CD1c-positive myeloid dendritic cell (primary cell): ENCODE measurements at regions not wholly inside any gene's neighbourhood (a gene's known extent, or its start where the extent isn't known, plus 50 kb on each side); places are given as distances from the start of the nearest gene placed in this dataset.
"Not testable (repeated sequence)": the region's sequence is repeated elsewhere in the genome, so short reads cannot be mapped to it uniquely, and the experiment has no call there.

ENCODE experiments used
- DNase-seq: peaks from one replicate; pipeline ENCODE4 v3.0.0-alpha.2; 2016; ENCODE audit errors: extremely low spot score

- no peak for DNase-seq
Observed at GRCh38 chr5:94102849-94103248, 361.4 kb upstream of the POU5F2 start.

DNA sequence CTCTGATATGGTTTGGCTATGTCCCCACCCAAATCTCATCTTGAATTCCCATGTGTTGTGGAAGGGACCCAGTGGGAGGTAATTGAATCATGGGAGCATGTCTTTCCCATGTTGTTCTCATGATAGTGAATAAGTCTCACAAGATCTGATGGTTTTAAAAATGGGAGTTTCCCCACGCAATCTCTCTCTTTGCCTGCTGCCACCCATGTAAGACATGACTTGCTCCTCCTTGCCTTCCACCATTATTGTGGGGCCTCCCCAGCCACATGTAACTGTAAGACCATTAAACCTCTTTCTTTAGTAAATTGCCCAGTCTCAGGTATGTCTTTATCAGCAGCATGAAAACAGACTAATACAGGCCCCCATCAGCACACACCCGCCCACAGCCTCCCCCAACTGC lies 356.0 kb upstream of the POU5F2 start:
- DNase-seq: not testable (repeated sequence)

DNA sequence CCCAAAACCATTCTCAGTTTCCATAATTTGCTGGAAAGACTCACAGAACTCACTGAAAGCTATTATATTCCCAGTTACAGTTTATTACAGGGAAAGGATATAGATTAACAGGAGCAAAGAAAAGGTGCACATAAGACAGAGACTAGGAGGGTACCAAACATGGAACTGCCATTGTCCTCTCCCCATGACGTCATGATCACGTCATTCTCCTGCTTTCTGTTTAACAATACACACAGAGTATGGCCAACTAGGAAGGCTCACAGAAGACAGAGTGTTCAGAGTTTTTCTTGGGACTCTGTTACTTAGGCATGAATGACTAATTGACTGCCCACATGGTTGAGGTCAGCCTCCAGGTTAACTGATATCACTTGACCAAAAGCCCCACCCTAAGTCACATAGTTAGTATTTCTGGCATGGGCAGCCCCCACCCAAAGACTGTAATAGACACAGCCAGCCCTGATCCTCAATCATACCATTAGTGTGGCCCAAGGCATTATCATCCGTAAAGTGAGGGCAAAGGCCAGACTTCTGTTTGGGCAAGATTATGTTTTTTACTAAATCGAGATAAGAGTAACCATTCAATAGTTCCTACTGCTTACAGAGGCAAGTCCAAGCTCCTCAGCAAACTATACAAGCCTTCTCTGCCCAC lies 353.5 kb upstream of the POU5F2 start:
- DNase-seq: no peak

DNA sequence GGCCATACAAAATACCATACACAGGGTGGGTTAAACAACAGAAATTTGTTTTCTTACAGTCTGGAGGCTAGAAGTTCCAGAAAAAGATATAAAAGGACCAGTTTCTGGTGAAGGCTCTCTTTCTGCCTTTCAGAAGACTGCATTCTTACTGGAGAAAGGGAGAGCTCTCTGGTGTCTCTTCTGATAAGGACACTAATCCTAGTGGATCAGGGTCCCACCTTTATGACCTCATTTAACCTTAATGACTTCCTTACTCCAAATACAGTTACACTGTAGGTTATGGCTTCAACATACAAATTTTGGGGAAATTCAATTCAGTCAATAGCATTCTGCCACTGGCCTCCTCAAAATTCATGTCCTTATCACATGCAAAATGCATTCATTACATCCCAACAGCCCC lies 351.9 kb upstream of the POU5F2 start:
- DNase-seq: no peak

GRCh38 chr5:94086635-94087034 lies 345.2 kb upstream of the POU5F2 start:
- DNase-seq: not testable (repeated sequence)

DNA sequence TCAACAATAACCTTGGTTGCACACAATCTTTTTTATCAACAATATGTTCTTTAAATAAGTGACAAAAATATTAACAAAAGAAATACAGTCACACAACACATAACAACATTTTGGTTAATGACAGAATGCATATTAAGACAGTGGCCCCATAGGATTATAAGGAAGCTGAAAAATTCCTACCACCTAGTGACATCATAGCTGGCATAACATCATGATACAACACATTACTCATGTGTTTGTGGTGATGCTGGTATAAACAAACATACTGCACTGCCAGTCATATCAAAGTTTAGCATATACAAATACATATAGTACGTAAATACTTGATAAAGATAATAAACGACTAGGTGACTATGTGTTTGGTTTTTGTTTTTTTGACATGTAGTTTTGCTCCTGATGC lies 344.8 kb upstream of the POU5F2 start:
- DNase-seq: no peak

GRCh38 chr5:94082405-94082804 lies 341.0 kb upstream of the POU5F2 start:
- DNase-seq: no peak

- no peak for DNase-seq
Observed at GRCh38 chr5:94081088-94081487, 339.7 kb upstream of the POU5F2 start.

DNA sequence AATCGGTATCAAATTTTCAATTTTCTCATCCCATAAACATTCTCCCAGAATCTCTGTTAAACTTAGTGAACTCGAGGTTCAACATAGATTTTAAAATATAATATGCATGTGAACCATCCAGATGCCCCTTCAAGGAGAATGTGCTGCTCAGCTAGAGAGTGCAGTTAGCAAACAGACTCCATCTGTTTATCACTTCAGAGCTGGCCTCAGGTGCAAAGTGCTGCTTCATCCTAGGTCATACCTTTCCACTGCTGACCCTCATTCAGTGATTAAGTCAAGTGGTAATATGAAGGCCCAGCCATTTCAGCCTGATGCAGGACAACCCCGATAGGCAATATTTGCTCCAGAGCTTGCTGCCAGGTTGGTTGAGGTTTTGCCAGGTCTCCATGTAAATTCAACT lies 339.0 kb upstream of the POU5F2 start:
- DNase-seq: no peak

GRCh38 chr5:94072116-94072515 lies 330.7 kb upstream of the POU5F2 start:
- no peak for DNase-seq

- DNase-seq: no peak
Observed at GRCh38 chr5:94066437-94067207, 325.2 kb upstream of the POU5F2 start.

- DNase-seq: no peak
Observed at GRCh38 chr5:94064025-94064424, 322.6 kb upstream of the POU5F2 start.

DNA sequence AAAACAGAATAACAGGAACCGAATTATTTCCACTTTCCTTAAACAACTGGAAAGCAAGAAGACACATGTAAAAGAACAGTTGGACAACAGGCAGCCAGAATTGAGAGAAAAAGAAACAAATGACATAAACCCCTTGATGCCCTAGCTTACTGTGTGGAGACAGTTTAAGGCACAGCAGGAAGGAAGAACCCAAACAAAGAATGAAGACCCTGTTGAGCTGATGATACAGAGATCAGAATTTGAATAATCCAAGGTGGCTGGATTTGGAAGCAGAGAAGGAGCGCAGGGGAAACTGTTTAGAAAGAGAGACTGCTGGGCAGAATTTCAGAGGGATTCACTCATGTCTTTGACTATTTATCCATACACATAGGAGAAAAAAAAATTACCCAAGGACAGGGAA lies 316.3 kb upstream of the POU5F2 start:
- DNase-seq: no peak

DNA sequence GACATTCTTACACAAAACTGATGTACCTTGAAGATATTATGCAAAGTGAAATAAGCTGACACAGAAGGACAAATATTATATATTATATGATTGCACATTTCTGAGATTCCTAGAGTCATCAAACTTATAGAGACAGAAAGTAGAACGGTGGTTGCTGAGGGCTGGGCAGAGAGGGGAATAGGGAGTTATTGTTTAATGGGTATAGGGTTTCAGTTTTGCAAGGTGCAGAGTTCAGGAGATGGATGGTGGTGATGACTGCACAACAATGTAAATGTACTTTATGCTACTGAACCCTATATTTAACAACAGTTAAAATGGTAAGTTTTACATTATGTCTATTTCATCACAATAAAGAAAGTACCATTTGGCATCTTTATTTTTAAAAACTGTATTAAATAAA lies 315.8 kb upstream of the POU5F2 start:
- no peak for DNase-seq

DNA sequence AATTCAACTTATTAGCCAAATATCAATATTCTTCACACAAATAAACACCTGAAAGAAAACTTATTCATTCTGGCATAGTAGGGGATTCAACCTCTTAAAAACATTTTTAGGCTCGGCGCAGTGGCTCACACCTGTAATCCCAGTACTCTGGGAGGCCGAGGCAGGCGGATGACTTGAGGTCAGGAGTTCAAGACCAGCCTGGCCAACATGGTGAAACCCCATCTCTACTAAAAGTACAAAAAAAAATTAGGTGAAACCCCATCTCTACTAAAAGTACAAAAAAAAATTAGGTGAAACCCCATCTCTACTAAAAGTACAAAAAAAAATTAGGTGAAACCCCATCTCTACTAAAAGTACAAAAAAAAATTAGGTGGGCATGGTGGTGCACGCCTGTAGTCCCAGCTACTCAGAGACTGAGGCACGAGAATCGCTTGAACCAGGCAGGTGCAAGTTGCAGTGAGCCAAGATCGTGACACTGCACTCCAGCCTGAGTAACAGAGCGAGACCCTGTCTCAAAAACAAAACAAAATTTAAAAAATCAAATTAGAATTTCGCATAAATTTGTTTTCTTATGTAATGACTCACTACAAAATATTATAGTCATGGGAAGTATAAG lies 308.0 kb upstream of the POU5F2 start:
- DNase-seq: not testable (repeated sequence)

DNA sequence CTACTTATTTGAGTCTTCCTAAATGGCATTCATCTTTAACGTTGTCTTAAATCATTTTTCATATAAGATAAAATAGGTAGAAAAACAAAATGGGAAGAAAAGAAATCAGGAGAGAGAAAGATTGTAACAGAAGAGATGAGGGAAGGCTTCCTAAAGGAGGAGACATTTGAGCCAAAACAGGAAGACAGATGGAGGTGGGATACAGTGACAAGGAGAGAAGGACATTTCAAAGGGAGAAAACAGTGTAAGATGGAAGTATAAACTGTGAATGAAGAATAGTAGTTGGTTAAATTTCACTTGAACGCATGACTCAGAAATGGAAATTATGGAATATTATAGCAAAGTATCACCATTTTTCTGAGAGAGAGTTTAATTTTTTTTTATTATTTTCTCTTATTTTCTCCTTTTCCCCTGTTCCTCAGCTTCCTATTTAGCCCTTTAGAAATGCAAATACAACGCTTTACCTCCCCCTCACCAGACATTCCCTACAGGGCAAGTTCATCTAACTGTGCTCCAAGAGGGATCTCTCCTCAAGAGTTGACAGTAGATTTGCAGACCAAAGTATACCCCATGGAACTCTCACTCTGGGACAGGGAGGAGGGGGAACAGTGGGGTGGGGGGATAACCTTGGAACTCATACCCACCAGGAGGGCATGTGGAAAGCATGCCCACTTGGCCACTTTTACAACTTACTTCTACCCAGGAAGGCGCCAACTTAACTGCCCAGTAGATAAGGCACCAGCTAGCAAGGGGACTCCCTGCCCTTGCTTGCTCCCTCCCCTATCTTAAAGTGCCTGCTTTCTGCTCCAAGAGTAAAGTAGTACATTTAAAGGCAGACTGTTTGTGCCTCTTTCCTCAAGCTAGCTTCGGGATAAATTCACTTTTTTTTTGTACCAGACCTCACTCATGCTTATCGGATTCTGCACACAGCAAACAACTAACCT lies 304.7 kb upstream of the POU5F2 start:
- no peak for DNase-seq

DNA sequence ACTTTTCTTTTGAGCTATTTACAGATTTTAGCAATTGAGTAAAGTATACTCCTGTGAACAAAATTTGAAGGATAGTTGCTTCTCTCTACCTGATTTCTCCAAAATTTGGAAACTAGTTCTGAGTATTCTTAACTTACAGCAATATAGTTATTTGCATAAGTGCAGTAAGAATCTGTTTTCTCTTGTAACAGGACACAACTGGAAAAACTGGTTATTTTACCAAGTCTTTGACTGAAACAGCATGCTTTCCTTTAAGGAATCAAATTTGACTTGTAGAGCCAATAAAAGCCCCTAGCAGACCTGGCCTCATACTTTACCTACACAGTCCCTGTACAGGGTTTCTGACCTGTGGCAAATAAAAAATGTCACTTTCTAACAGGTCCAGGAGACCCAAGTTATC lies 301.9 kb upstream of the POU5F2 start:
- no peak for DNase-seq

- no peak for DNase-seq
Observed at GRCh38 chr5:94040591-94041148, 299.3 kb upstream of the POU5F2 start.

DNA sequence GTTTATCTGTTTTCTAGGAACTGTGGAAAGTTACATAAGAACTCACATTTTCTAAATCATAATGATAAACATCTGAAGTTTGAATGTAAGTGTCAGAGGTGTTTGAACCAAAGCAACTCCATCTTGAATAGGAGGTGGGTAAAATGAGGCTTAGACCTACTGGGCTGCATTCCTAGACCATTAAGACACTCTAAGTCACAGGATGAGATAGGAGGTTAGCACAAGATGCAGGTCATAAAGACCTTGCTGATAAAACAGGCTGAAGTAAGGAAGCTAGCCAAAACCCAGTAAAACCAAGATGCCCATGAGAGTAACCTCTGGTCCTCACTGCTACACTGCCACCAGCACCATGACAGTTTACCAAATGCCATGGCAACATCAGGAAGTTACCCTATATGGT lies 297.7 kb upstream of the POU5F2 start:
- DNase-seq: no peak

DNA sequence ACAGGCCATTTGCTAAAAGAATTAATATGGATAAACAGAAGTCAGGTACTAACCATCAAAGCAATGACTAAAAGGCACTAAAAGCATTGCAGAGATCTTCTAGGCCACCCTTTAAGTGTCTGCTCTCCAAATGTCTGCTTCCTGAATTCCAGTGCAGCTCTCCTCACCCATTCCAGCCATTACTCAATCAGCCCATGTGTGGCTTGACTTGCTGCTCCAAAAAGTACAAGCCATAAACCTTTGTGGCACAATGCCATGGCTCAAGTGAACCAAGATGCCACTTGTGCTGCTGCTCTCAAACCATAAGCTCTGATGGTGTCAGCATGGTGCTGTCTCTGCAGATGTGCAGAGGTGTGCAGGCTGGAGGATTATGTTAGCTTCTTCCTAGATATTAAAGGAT lies 290.2 kb upstream of the POU5F2 start:
- DNase-seq: no peak

DNA sequence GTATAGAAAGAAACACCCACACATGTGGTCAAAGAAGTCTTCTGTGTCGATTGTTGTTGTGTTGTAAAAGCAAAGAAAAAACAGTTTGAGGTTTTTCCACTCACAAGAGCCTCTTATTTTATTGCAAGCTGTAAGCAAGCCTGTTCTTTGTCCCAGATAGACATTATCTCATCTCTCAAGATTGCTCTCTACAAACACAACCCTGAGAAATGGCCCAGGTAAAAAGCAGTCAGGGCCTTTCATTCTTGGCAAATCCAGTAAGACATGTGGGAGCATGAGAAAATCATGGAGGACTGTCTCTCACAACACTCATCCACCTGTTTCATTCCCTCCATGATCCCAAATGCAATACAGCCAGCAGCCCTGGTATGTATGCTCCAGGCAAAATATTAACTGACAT lies 286.6 kb upstream of the POU5F2 start:
- no peak for DNase-seq

GRCh38 chr5:94027145-94027544 lies 285.7 kb upstream of the POU5F2 start:
- no peak for DNase-seq
